Muscle of arm (tissue), 1 donor: ENCODE measurements at regions not wholly inside any gene's neighbourhood (a gene's known extent, or its start where the extent isn't known, plus 50 kb on each side); places are given as distances from the start of the nearest gene placed in this dataset.

Source experiments
- DNase-seq: peaks from one replicate; pipeline ENCODE4 v3.0.0-alpha.2; 2013

DNA sequence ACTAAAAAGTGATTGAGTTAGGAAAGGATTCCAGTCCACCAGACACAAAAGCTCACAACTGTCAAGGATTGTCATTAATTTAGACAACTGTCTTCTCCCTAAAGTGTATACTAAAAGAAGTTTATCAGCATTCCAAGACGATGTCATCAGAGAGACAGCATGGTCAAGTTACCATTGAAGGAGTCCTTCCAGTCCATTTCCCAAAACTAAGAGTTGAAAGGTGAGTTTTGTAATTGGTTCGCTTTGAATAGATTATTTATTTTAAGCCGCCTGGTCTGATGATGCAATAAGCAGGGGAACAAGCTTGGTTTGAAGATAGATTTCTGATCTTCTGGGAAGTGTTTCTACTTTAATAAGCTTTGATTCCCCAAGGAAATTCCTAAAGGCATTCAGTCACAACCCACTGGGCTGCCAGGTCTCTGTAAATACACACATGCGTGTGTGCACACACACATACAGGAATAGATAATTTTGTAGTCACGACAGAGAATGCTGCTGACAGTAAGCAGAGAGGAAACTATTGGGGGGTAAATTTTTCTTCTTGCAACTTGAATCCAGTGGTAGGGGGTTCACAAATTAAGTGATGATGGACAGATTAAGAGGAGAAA is 234.8 kb downstream of the PIK3R1 start:
- DNase-seq, result no peak

- no peak for DNase-seq
Observed at GRCh38 chr5:68452286-68452685, 236.7 kb downstream of the PIK3R1 start.

- no peak for DNase-seq
Observed at GRCh38 chr5:68454172-68454571, 238.6 kb downstream of the PIK3R1 start.

DNA sequence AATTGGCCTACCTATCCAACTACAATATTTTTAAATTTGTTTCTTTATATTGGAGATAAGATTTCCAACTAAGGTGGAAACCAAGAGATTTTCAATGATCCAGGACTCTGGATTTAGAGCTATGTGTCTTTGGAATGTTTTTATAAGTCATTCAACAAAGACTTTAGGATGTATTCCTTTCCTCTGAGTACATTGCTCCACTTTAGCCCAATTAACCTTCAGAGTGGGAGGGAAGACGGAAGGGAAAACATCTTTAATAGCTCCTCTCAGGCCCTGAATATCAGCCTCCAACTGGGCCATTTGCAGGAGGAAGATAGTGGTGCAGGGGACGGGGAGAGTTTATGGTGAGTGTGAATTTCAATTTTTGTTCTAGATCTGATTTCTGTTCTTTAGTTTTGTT is 239.2 kb downstream of the PIK3R1 start:
- no peak for DNase-seq

GRCh38 chr5:68455216-68455615 is 239.7 kb downstream of the PIK3R1 start:
- no peak for DNase-seq

DNA sequence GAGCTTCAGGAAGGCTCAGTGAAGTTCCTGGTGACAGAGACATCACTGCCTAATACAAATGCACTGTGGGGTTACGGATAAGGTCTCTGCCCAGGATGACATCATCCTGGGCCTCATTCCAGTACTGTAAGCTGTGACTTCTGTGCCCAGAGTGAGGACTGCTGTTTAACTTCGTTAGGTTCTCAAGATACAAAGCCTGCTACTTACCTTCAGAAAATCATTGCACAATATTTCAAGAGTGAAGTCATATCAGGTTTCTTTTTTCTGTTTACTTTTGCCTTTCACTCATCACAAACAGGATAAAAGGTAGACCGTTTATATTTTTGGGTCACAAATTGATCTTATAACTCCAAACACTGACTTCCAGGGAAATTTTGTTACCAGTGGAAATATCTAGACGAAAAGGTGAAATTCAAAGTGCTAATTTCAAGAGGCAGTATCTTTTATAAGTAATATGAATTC is 241.2 kb downstream of the PIK3R1 start:
- DNase-seq, result no peak

GRCh38 chr5:68457285-68457684 is 241.7 kb downstream of the PIK3R1 start:
- no peak for DNase-seq

- no peak for DNase-seq
Observed at GRCh38 chr5:68458416-68459021, 243.0 kb downstream of the PIK3R1 start.

DNA sequence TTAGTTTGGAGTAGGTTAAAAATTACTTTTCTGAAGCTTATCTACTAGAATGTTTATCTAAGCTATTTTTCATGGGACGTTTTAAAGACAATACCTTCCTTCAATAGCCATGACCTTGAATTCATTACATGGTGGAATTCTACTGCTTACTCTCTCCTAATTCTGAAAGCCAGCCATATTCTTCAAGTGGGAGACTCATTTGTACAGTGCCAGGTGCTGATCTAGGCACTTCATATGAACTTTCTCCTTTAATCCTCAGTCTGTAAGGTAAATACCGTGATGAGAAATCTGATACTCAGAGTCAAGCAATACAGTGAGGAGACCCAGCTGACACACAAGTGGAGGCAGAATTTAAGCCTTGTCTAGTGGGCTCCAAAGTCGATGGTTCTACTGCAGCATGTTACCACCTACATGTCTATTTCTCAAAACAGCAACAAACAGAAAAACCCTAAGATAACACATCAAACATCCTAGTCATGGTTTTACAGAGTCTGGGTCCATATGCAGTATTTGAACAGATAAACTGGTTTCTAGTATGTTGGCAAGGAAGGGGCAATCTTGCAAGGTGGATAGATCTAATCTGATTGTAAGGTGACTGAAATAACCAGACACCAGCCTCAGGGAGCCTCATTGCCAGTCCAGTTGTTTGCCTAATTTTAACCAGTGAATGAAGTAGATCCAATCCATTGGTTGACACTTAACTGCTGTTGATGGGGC is 243.7 kb downstream of the PIK3R1 start:
- no peak for DNase-seq

GRCh38 chr5:68459810-68460139 is 244.2 kb downstream of the PIK3R1 start:
- DNase-seq, result no peak

GRCh38 chr5:68460147-68460798 is 244.7 kb downstream of the PIK3R1 start:
- DNase-seq, result peak; percentile 48

GRCh38 chr5:68463606-68464005 is 248.1 kb downstream of the PIK3R1 start:
- DNase-seq, result no peak

- DNase-seq, result no peak
Observed at GRCh38 chr5:68464424-68464823, 248.9 kb downstream of the PIK3R1 start.

DNA sequence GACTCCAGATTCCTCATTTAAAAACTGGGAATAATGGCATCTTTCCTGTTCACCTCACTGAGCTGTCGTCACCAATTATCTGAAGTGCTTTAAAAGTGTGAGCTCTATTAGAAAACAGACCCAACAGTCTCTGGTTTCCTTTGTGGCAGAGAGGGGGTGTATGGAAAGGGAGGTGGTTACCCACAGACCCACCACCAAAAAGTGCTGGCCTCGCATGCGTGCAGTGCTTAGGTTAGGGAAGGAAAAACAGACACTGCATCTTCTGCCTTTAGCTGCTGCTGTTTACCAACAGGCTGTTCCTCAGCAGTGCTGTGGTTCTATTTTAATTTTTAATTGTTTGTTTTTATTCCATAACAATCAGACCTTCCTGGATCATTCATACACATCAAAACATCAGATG is 249.6 kb downstream of the PIK3R1 start:
- DNase-seq, result no peak

GRCh38 chr5:68465934-68466551 is 250.5 kb downstream of the PIK3R1 start:
- DNase-seq, result no peak

GRCh38 chr5:68467208-68467607 is 251.7 kb downstream of the PIK3R1 start:
- no peak for DNase-seq

GRCh38 chr5:68467794-68468193 is 252.2 kb downstream of the PIK3R1 start:
- no peak for DNase-seq

- no peak for DNase-seq
Observed at GRCh38 chr5:68468322-68468721, 252.8 kb downstream of the PIK3R1 start.

DNA sequence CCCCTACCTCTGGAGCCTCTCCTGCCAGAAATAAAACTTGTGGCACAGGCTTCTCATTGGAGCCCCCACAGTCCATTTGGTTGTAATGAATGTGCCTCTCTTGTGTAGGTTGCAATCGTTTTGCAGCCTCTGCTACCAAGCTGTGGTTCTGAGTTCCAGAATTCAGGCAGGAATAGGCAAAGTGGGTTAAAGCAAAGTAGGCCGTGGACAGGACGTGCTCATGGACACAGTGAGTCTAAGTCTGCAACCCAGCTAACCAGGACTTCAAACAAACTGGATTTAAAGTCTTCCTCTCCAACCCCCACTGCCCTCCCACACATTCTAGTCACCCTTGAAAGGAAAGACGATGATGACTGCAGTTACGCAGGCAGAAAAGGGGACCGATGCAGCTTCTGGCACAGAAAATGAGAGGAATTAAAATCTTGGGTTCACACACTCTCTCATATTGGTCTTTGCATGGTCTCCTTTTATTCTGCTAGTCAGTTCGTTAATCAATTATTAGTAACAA is 260.0 kb downstream of the PIK3R1 start:
- no peak for DNase-seq

- no peak for DNase-seq
Observed at GRCh38 chr5:68476854-68477253, 261.3 kb downstream of the PIK3R1 start.

DNA sequence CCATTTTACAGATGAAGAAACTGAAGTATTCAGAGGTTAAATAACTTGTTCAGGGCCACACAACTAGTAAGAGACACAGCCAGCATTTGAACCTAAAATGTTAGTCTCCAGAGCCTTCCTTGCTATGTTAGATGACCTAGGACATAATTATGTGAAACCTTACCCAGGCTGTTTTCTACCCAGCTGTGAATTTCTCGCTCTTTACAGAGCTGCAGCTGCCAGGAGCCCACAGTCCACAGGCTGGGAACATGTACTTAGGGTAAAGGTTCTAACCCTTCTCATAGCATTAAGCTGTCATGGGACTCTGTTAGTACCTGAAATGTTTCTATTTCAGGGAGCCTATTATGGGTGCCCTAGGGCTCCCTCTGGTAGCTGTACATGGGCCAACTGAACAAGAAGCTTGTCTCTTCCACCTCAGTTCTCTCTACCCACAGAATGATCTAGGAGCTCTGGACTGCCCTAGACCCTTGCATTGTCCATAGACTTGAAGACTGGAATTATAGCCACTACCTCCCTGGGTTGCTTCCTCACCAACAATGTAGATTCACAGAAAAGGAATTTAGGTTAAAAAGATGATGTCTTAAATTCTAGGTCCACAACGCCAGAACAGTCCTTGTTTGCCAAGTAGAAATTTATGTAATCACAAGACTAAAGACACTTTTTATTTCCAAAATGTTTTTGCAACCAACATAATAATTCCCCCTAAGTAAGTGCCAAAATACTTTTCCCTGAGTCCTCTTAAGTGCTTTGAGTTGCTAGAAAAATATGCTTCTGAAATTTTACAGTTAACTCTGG is 262.9 kb downstream of the PIK3R1 start:
- DNase-seq, result no peak
